GM12891 (cell line): ENCODE measurements at regions not wholly inside any gene's neighbourhood (a gene's known extent, or its start where the extent isn't known, plus 50 kb on each side); places are given as distances from the start of the nearest gene placed in this dataset.

ENCODE experiments used
- POLR2A ChIP-seq: IDR thresholded peaks from 2 replicates; pipeline ENCODE4 v1.6.1; 2011; ENCODE audit warnings: low read depth, low read length, control low read depth
- POLR2AphosphoS5 ChIP-seq: IDR thresholded peaks from 2 replicates; pipeline ENCODE4 v1.6.1; 2011; ENCODE audit warnings: low read depth, low read length, control low read depth
- TAF1 ChIP-seq: IDR thresholded peaks from 2 replicates; pipeline ENCODE4 v1.6.1; 2011; ENCODE audit warnings: low read depth, low read length, control low read depth

DNA sequence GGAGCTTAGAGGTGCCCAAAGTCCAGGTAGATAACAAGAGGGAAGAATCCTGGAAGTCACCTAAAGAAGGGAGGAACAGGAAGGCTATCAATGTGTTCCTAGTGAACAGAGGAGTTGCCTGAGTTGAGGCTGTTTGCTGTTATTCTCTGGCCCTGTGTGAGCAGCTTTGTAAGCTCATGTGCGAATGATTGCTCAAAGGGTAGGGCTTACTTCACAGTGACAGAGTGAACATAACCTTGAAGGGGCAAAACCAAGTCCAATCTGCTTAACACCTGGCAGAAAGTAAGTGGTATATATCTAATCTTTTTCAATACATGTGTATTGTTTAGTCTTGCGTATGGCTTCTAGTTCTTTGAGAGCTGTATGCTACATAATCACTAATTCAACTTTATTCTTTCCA is 1153.6 kb downstream of the TUSC7 start:
- TF ChIP-seq POLR2AphosphoS5 (no peak), TAF1 (no peak), POLR2A (no peak)
